Uterus (tissue), 2 donors: ENCODE measurements at regions not wholly inside any gene's neighbourhood (a gene's known extent, or its start where the extent isn't known, plus 50 kb on each side); places are given as distances from the start of the nearest gene placed in this dataset.

Experiments
- CTCF ChIP-seq, 4 experiments: fragments of 200-600 bp in 2 of 4; fragments of 450-650 bp in 2 of 4; sonication (generic) in 2 of 4; IDR thresholded peaks; one replicate each; pipeline ENCODE4 v1.5.1; 2016 to 2019; ENCODE audit warnings: antibody characterized with exemption in 4 of 4, mild to moderate bottlenecking in 2 of 4, moderate library complexity in 1 of 4
- POLR2A ChIP-seq, 2 donors: fragments of 450-650 bp; IDR thresholded peaks; one replicate each; pipeline ENCODE4 v1.6.1; 2016; ENCODE audit warnings: antibody characterized with exemption in 2 of 2, mild to moderate bottlenecking in 1 of 2, moderate library complexity in 1 of 2

DNA sequence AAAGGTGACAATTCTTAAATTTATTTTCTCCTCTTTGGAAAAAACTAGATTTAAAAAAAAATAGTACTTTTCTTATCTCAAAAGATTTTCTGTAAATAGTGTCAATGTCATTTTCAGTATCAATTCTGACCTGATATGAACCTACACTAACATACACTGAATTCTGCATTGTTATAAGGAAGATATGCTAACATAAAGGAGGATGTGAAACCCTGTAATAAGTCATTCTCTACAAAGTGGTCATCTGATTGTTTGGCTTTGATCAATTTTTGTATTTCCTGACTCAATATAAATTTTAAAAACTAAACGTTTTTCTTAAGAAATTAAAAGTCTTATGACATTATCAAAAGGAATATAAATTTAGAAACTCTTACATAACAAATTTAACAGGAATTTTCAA is 233.6 kb upstream of the EDIL3 start:
- no peak for TF ChIP-seq CTCF (IDR thresholded peaks at IDR 0.05)
- no peak for TF ChIP-seq POLR2A (IDR thresholded peaks at IDR 0.05)
